ENCODE measurements at regions not wholly inside any gene's neighbourhood (a gene's known extent, or its start where the extent isn't known, plus 50 kb on each side); places are given as distances from the start of the nearest gene placed in this dataset.
"Not testable (repeated sequence)": the region's sequence is repeated elsewhere in the genome, so short reads cannot be mapped to it uniquely, and the experiment has no call there.

DNA sequence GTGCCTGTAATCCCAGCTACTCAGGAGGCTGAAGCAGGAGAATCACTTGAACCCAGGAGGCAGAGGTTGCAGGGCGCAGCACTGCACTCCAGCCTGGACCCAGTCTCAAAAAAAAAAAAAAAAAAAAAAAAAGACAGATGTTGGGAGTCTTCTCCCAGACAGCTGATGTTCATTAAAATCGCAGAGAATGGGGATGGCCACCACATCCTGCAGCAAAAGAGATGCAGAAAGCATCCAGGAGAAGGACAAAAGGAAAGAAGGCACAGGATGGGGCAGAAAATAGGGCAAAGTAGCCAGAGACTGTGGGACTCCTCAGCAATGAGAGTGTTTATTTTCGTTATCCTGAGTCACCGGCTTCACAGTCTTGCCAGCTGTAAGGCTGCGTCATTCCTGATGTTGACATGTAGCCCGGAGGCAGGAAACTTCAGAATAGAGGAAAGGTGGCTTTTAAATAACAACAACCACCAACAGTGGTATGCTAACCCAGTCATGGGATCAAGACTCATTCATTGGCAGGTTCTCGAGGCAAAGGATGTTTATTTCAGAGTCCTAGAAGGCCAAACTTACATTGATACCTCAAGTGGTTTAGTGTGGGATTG, 149.5 kb upstream of the SVIL start:
- DNase-seq = no peak

DNA sequence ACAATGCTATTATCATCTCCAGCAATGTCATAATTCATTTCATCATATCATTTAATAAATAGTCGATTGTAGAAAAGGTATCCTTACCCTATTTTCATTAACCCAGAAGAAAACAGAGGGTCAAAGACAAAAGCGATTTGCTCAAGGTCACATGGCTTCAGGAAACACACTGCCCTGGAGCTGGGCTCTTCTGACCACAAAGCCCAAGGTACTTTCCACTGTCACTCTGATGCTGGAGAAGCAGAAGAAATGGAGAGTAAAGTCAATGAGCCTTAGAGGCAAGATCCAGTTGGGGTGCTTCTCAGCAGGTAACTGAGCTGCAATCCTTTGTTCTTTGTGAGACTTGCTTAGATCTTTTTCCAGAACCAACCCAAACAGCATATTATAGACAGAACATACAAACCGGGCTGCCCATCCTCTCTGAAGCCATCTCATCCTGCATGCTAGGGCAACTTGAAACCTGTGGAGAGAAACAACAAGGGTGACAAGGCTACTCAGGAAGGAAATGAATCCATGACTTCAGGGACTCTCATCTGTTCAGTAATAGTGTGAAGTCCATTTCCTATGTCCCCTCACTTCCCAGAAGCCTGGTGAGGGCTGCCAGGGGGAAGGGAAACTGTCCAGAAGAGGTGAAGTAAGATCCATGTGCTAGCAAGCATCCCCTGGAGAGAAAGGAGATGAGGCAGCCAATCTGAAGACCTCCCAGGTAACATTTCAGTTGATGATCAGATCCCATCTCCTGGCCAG, 148.6 kb upstream of the SVIL start:
- no peak for DNase-seq

DNA sequence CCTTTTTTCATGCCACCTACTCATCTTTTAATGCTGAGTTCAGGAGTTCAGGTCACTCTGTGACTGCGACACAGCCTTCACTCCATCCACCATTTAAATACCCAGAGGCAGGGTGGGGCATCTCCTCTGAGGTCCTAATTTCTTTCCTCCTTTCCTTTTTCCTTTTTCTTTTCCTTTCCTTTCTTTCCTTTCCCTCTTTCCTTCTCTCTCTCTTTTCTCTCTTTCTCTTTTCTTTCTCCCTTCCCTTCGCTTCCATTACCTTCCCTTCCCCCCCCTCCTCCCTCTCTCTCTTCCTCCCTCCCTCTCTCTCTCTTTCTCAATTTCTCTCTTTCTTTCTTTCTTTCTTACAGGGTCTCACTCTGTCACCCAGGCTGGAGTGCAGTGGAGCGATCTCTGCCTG, 145.9 kb upstream of the SVIL start:
- no peak for DNase-seq

DNA sequence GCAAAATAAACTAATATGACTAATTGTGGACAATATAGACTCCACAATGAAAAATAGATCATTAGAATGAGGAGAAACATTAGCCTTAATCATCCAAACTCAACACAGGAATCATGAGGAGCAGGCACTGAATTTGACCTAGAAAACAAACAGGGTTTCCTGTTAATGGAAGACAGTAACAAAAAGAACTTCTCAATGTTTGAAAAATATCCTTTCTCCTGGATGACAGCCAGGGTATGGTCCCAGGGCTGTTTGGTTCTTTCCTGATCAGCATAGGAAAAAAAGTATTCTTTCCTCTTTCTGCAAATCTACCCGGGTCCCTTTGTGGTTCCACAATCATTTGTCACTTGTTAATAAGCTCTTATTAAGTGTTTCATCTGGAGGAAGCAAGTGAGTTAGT, 145.3 kb upstream of the SVIL start:
- no peak for DNase-seq

DNA sequence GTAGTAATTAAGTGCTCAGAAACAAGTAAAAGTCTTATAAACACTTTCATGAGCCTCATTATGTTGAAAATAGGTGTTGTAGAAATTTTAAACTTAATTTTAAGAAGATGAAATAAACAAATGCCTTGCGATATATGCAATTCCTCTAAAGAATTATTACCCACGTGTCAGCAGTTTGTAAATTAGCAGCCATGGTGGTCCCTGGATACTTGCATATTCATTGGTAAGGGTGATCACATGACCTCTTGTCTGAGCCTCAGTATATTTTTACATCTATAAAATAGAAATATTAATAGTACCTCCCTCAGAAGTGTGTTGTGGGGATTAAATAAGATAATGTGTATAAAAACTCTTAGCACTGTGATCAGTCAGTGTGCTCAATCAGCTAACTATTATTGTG, 141.5 kb upstream of the SVIL start:
- no peak for DNase-seq

DNA sequence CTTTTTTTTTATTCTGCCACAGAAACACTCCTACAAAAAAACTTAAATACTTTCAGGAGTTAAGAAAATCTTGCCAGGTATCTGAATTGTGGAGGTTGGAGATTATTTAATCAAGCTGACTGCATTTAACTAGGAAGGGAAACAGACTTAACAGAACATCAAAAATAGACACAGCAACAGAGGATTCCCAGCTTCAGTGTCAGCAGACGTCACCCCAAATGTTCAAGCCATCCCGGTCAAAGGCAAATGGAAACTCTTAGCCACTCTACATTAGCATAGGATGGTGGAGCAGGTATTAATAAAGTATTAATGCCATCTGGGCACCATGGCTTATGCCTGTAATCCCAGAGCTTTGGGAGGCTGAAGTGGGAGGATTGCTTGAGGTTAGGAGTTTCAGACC, 139.7 kb upstream of the SVIL start:
- no peak for DNase-seq

DNA sequence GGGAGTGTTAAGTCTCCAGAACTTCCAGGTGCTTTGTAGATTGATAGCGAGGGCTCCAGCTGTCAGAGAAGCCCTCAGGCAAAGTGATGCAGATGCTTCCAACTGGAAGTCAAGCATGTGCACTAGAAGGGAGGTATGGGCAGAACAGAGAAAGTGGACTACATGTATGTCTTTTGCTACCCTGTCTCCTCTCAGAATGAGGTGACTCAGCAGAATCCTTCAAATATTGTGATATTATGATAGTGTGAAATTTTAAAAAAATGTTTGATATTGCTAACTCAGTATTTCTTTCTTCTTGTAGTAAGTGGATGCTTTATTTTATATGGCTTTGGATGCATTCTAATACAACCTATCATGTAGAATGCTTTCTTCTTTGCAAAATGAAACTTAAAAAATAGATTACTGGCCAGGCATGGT, 138.9 kb upstream of the SVIL start:
- no peak for DNase-seq

DNA sequence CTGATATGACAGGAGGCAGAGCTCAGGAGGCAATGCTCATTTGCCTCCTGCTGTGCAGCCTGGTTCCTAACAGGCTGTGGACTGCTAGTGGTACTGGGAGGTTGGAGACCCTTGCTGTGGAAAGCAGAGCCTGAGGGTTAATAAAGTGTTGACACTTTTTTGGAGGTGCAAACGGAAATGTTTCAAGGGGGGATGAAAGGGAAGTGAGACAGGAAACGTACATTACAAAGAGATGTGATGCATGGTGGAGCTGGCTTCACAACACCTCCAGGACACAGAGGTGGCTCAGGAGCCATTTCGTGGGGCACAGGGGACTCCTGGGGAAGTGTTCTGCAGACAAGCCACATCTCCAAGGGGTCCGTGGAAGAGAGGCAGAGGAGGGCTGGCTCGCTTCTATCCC, 137.6 kb upstream of the SVIL start:
- no peak for DNase-seq

DNA sequence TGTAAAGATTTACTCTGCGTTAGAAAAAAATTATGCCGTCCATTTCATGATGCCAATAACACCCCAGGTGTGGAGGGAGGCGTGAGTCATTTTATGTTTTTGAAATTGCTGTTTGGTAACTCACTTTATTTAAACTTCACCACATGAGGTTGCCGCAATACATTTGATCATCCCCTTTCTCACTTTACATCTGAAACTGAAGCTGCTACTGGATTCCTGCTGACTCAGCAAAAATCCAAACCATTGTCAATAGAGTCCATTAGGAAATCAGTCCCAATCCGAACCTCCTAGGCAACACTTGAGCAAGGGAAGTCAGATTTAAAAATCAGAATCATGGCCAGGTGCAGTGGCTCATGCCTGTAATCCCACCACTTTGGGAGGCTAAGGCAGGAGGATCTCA, 136.6 kb upstream of the SVIL start:
- DNase-seq = no peak

DNA sequence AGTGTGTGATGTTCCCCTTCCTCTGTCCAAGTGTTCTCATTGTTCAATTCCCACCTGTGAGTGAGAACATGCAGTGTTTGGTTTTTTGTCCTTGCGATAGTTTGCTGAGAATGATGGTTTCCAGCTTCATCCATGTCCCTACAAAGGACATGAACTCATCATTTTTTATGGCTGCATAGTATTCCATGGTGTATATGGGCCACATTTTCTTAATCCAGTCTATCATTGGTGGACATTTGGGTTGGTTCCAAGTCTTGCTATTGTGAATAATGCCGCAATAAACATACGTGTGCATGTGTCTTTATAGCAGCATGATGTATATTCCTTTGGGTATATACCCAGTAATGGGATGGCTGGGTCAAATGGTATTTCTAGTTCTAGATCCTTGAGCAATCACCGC, 134.5 kb upstream of the SVIL start:
- not testable (repeated sequence) for DNase-seq

DNA sequence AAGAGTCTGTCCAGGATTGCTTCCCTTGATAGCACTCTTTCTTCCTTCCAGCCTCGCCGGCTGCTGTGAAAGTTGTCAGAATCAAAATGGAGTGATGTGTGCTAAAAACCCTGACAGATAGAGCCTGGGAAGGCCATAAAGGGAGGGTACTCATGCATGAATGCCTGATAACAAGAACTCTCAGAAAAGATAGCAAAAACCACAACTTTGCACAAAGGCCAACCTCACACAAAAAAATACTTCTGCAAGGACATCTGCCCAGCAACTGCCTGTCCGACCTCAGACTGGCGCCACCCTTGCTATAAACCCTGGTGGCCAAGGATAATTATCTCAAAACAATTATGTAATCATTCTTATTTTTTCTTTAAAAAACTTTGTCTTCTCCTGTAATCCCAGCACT, 133.2 kb upstream of the SVIL start:
- no peak for DNase-seq

DNA sequence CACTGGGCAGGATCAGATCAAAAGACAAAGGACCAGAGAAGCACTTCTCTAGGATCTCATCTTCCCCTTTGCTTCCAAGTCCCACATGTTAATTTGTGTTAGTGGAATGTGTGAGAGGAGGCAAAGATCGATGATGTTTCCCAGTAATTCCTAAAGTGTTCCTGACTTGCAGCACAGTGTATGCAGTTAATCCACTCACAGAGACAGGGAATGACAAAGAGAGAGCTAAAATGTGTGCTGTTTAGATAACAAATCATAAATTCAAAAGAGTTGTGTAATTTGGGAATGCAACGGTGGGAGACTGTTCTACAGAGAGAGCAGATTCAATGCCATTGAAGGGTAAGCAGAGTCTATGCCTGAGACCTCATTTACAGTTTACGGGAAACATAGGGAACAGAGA, 132.0 kb upstream of the SVIL start:
- DNase-seq = no peak

DNA sequence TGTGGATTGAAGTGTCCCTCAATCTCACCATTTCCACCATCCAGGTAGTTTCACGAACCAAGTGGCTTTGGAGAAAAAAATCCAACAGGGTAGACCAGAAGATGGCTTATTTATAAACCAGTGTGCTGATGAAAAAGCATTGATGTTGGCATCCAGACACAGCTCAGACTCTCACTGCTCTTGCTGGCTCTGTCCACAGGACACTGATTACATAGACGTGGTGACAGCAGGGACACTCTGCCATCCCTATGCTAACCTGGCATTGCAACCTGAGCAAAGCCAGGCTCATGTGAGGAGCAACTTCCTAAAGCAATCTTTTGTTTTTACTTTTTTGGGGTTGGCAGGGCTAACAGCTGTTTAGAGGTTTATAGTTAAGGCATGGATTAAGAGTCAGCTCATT, 130.6 kb upstream of the SVIL start:
- no peak for DNase-seq

DNA sequence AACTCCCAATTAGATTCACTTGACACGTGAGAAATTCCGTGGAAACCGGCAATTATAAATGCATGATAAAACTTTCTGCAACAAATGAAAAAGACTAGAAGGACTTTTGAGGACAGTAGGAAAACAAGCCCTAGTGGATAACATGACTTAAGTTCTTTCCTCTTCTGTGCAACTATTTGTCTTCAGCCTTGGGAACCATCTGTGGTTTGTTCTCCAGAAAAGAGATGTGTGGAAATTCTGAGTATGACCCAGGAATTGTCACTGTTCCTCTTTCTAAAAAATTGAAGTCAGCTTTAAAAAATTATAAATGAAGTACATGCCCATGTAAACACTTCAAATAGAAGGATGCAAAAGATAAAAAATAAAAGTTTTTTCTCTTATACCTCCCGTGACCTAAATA, 128.6 kb upstream of the SVIL start:
- no peak for DNase-seq

DNA sequence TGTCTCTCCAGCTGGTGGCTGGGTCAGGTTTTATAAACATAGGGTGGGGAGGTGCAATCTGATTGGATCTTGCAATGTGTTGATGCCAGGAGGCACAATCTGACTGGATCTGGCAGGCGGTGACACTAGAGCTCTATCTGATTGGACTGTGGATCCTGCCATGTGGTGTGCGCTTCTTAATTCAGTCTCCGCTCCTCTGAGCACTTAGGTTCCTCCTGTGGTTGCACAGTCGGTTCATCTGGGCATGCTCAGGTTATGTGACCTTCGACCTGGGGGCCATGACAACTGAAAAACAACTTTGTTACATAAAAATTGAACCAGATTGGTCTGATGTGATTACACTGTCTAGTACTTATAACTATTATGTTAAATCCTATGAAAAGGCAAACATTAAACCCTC, 127.1 kb upstream of the SVIL start:
- DNase-seq = no peak

DNA sequence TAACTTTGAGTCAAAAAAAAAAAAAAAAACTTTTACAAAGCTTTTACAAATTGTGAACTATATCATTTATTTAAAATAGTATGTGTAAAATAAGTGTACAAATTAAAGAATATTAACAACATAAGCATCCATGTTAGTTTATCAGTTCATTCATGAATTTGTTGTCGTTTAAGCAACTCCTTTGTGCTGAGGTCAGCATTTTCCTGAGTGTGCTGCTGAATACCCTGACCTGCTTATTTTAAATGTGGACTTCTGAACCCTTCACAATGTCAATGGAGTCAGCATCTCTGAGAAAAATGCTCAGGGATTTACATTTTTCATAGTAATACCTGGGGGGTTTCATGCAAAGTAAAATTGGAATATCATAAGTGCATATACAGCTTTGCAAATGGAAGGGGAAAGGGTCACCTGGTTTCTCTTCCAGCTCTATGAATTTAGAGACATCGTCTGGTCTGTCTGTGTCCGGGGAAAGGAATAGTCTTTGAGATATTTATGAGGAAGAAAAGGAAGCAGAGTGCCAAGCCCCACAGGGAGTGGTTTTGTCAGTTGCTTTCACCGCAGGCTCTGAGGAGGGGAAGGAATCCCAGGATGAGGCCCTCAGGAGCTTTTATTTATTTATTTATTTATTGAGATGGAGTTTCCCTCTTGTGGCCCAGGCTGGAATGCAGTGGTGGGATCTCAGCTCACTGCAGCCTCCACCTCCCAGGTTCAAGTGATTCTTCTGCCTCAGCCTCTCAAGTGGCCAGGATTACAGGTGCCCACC, 125.5 kb upstream of the SVIL start:
- no peak for DNase-seq

DNA sequence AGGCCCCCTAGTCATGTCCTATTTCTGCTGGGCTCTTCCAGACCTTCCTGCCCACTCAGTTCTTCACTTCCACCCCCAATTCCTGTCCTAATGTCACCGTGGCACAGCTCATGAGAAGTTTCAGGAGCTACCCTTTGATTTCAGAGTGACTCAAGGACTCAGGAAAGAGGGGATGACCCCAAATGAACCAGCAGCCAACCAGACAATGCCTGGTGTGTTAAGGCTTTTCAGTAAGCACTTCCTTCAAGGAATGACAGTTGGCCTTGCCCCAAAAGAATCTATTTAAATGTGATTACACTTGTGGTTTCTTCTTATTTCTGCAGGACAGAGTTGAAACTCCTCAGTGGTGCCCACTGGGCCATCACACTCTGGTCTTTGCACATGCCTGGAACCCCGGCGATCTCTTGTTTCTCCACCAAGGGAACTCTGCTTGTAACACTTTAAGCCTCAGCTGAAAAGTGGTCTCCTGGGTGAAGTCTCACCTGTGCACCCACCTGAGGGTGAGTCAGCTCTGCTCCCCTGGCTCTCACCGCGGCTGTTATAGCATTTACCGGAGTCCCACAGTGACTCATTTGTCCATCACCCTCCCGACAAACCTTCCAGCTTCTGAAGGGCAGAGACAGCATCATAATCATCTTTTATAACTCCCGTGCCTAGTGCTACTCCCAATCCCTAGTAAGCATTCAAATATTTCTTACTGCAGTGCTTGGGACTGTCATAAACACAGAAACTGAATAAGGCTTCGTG, 123.0 kb upstream of the SVIL start:
- no peak for DNase-seq

DNA sequence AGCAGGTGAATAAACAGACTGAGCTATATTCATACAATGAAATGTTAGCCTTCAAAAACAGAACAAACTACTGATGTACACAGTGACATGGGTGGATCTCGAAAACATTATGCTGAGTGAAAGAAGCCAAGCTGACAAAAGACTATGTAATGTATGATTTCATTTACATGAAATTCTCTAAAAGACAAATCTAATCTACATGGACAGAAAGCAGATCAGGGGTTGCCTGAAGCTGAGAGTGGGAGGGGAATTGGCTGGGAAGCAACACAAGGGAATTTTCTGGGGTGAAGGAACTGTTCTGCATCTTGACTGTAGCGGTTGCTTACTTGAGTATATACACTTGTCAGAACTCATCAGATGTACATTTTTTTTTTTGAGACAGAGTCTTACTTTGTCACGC, 121.7 kb upstream of the SVIL start:
- DNase-seq = no peak

DNA sequence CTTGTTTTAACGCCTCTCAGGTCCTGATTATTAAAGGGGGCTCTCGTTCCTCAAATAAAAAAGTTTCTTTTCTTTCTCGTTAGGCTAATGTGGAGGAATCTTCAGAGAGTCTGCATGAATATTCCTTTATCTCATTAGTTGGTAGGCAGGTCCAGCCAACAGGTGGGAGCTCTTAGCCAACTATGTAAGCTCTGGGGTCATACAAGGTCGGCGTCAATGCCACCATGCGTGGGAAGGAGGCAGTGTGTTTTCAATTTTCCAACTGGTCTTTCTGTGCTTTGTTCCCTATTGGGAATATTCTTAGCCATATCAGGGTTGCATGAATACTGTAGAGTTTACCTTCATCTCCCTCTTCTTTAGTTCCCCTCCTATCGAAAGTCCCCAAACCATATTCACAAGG, 118.5 kb upstream of the SVIL start:
- no peak for DNase-seq

DNA sequence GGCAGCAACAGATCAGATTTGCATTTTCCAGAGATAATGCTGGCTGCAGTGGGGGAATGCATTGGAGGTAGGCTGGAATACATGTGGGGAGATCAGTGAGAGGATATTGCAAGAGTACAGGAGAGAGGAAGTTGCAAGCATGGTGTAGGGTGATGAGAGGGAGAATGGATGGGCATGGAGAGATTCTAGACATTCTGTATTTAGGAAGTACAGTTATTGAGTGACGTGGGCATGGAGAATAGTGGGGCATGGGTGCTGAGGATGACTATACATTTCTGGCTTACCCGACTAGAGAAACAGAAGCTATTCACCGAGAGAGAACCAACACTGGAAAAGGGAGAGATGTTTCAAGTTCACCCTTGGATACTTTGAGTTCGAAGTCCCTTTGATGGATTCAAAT, 116.9 kb upstream of the SVIL start:
- no peak for DNase-seq

DNA sequence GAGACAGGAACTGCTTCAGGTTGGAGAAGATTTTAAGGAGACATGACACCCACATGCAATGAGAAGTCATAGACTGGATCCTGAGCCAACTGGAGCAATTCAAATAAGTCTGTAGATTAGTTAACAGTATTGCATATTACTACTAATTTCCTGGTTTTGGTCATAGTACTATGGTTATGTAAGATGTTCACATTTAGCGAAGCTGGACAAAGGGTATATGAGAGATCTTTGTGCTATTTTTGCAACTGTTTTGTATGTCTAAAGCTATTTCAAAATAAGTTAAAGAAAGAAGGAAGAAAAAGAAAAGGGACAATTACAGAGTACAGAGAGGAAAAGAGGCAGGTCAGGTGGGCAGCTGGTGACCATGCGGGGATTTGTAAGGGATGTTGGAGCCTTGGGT, 116.5 kb upstream of the SVIL start:
- DNase-seq = no peak

DNA sequence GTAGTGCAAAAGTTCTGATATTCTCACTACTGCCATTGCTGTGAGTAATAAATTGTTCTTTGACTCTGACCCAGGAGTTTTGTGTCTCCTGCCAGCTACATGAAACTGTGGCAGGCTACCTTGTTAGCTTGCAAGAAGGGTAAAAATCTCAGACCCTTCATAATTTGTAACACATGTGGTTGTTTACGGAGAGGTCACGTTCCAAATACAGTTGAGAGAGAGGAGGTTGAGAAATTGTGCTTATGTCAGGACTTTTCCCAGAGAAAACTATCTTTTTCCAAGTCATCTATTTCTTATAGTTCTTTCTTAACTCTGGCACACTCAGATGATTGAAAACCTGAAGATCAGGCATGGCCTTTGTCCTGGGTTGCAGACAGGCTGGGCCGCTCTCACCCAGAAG, 114.4 kb upstream of the SVIL start:
- no peak for DNase-seq

DNA sequence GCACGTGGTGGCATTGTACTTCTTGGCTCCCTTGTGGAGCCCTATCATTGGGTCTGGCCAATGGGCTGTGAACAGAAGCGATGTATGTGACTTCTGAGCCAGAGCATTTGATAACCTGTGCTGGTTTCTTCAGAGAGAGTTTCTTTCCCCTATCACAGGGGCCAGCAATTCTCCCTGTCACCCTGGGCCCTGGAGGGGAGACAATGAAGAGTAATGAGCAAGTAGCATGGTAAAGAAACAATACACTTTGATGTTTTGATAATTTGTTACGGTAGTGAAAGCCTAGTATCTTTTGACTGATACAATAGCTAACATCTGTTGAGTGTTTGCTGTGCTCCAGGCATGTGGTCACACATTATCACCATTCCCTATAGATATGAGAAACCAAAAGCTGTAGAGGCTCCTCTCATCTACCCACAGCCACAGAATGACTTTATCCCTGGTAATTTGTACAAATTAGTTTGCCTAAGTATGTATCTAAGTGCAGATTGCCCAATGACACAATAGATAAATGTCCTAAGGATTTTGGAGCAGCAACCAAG, 113.4 kb upstream of the SVIL start:
- no peak for DNase-seq

All from stimulated activated CD8-positive, alpha-beta memory T cell treated with anti-CD3 and anti-CD28 coated beads, Interleukin-4, amount 100 ng/mL, for 48 hours (primary cell).